Fibroblast of skin of scalp (primary cell): ENCODE measurements at regions not wholly inside any gene's neighbourhood (a gene's known extent, or its start where the extent isn't known, plus 50 kb on each side); places are given as distances from the start of the nearest gene placed in this dataset.

Experiments used
- DNase-seq: peaks from one replicate; pipeline ENCODE4 v3.0.0-alpha.2; 2013

- DNase-seq = no peak
These were observed 123.2 kb upstream of the GLI2 start for GRCh38 chr2:120612471-120612870.

GRCh38 chr2:120612931-120613330 lies 122.7 kb upstream of the GLI2 start:
- DNase-seq = no peak

GRCh38 chr2:120613742-120614571 lies 121.7 kb upstream of the GLI2 start:
- DNase-seq = peak; percentile 95

- DNase-seq = no peak
These were observed 120.8 kb upstream of the GLI2 start for GRCh38 chr2:120614901-120615300.

- DNase-seq = no peak
These were observed 119.4 kb upstream of the GLI2 start for GRCh38 chr2:120616261-120616660.

- DNase-seq = no peak
These were observed 118.6 kb upstream of the GLI2 start for GRCh38 chr2:120617055-120617454.

GRCh38 chr2:120618830-120619229 lies 116.8 kb upstream of the GLI2 start:
- DNase-seq = no peak

GRCh38 chr2:120619579-120619978 lies 116.1 kb upstream of the GLI2 start:
- DNase-seq = no peak

GRCh38 chr2:120620025-120620793 lies 115.5 kb upstream of the GLI2 start:
- DNase-seq = peak; percentile 59

- DNase-seq = no peak
These were observed 113.4 kb upstream of the GLI2 start for GRCh38 chr2:120622159-120622869.

- no peak for DNase-seq
These were observed 112.5 kb upstream of the GLI2 start for GRCh38 chr2:120622886-120623753.

- DNase-seq = no peak
These were observed 111.5 kb upstream of the GLI2 start for GRCh38 chr2:120624061-120624737.

- no peak for DNase-seq
These were observed 110.8 kb upstream of the GLI2 start for GRCh38 chr2:120624738-120625446.

GRCh38 chr2:120625865-120626560 lies 109.7 kb upstream of the GLI2 start:
- no peak for DNase-seq

- DNase-seq = no peak
These were observed 109.1 kb upstream of the GLI2 start for GRCh38 chr2:120626566-120626965.

GRCh38 chr2:120628248-120628647 lies 107.4 kb upstream of the GLI2 start:
- DNase-seq = no peak

GRCh38 chr2:120629241-120629895 lies 106.3 kb upstream of the GLI2 start:
- no peak for DNase-seq

GRCh38 chr2:120630031-120630701 lies 105.5 kb upstream of the GLI2 start:
- DNase-seq = no peak

- DNase-seq = no peak
These were observed 104.4 kb upstream of the GLI2 start for GRCh38 chr2:120631236-120631635.
